B cell (primary cell): ENCODE measurements at regions not wholly inside any gene's neighbourhood (a gene's known extent, or its start where the extent isn't known, plus 50 kb on each side); places are given as distances from the start of the nearest gene placed in this dataset.

ENCODE experiments used
- EZH2 ChIP-seq: IDR thresholded peaks from 2 replicates; pipeline ENCODE4 v1.6.1; 2012; ENCODE audit warnings: borderline replicate concordance, low read depth, mild to moderate bottlenecking, moderate library complexity, low read length; ENCODE audit not compliant: insufficient read depth, poor library complexity, severe bottlenecking
- TF ChIP-seq, protein P1 (sequence below): fragments of 200-600 bp; IDR thresholded peaks from one replicate; pipeline ENCODE4 v1.8.0; 2022; ENCODE audit warnings: antibody characterized with exemption, mild to moderate bottlenecking

DNA sequence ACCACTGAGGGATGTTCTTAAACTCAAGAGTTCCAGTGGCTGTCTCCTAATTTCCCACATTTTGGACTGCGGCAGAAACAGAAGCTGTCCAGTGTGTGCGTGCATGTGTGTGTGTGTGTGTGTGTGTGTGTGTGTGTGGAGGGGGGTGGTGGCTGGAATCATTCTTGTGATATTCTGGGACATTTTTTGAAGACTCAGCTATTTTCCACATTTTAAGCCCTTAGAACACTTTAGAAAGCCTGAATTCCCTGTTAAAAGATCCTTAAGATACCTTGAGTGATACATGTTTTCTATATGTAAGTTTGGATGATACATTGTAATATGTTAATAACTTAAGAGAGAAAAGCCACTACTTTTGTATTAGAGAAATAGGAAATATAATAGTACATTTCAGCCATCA is 636.4 kb downstream of the PLPP3 start:
- TF ChIP-seq, protein P1, sequence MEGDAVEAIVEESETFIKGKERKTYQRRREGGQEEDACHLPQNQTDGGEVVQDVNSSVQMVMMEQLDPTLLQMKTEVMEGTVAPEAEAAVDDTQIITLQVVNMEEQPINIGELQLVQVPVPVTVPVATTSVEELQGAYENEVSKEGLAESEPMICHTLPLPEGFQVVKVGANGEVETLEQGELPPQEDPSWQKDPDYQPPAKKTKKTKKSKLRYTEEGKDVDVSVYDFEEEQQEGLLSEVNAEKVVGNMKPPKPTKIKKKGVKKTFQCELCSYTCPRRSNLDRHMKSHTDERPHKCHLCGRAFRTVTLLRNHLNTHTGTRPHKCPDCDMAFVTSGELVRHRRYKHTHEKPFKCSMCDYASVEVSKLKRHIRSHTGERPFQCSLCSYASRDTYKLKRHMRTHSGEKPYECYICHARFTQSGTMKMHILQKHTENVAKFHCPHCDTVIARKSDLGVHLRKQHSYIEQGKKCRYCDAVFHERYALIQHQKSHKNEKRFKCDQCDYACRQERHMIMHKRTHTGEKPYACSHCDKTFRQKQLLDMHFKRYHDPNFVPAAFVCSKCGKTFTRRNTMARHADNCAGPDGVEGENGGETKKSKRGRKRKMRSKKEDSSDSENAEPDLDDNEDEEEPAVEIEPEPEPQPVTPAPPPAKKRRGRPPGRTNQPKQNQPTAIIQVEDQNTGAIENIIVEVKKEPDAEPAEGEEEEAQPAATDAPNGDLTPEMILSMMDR, result no peak
- no peak for TF ChIP-seq EZH2
